K562 (cell line): ENCODE measurements at regions not wholly inside any gene's neighbourhood (a gene's known extent, or its start where the extent isn't known, plus 50 kb on each side); places are given as distances from the start of the nearest gene placed in this dataset.
A peak's percentile ranks its signal among the peaks of the same experiment; 100 is the strongest.

Experiments used
- ATAC-seq: fragments of 200-7000 bp; cut with Tn5 transposase; 3 replicates; pipeline ENCODE4 v1.9.1; 2020; ENCODE audit warnings: moderate library complexity
- BruUV-seq: library from RNA; stranded (reverse); fragments of 400-500 nt; replicated peaks from 2 replicates; lab custom pipeline; 2021; lab: Mats Ljungman, UMichigan
- CTCF ChIA-PET: fragments of 300-600 bp; formaldehyde crosslinking; extraction: SDS; loops from one replicate; lab custom pipeline; 2021; ENCODE audit warnings: low intra/inter-chr PET ratio; lab: Yijun Ruan, JAX
- POLR2A ChIA-PET: fragments of 300-600, 350-650 bp; sonication (Branson Sonifier 250); formaldehyde crosslinking; extraction: SDS; loops from one replicate; lab custom pipeline; 2021; ENCODE audit warnings: antibody characterized with exemption, inconsistent platforms; lab: Yijun Ruan, JAX
- DNase-seq, 4 experiments: peaks; one replicate each; pipeline versions ENCODE4 v3.0.0 to v3.0.0-alpha.2; 2011 to 2018; ENCODE audit warnings: low spot score in 3 of 4, mixed read lengths in 3 of 4; ENCODE audit errors: extremely low read depth in 1 of 4
- FAIRE-seq: peaks from 2 replicates; lab custom pipeline; 2011; peaks lifted over from hg19 to GRCh38; lab: Jason Lieb, UNC
- H2AFZ ChIP-seq: 2 replicates; pipeline ENCODE4 v1.6.0; 2011; ENCODE audit warnings: low read depth, low read length, control low read depth, inconsistent platforms
- H3K27ac ChIP-seq: fragments of 200-600 bp; 3 replicates; pipeline ENCODE4 v1.8.0; 2011; ENCODE audit warnings: low read depth, mild to moderate bottlenecking, control low read depth, inconsistent platforms, low read length, moderate library complexity, mixed read lengths; ENCODE audit errors: extremely low read depth
- H3K27me3 ChIP-seq, 2 experiments: fragments of 300-600 bp in 1 of 2; 2 replicates in 1 of 2; 3 replicates in 1 of 2; pipeline versions ENCODE4 v1.6.0 to v1.8.0; 2011; ENCODE audit warnings: inconsistent platforms in 2 of 2, low read length in 2 of 2, mild to moderate bottlenecking in 1 of 2, mixed read lengths in 1 of 2, moderate library complexity in 1 of 2; ENCODE audit not compliant: control insufficient read depth in 2 of 2, insufficient read depth in 2 of 2
- H3K36me3 ChIP-seq: fragments of 300-600 bp; 3 replicates; pipeline ENCODE4 v1.8.0; 2011; ENCODE audit warnings: mild to moderate bottlenecking, low read length, inconsistent platforms; ENCODE audit not compliant: control insufficient read depth, insufficient read depth
- H3K4me1 ChIP-seq, 2 experiments: fragments of 200-600 bp in 1 of 2; replicated peaks in 1 of 2; 2 replicates in 1 of 2; 3 replicates in 1 of 2; pipeline versions ENCODE4 v1.5.1 to v1.8.0; 2011; ENCODE audit warnings: inconsistent platforms in 2 of 2, low read length in 2 of 2, mild to moderate bottlenecking in 1 of 2, mixed read lengths in 1 of 2, moderate library complexity in 1 of 2; ENCODE audit not compliant: control insufficient read depth in 2 of 2, insufficient read depth in 2 of 2
- H3K4me2 ChIP-seq: 2 replicates; pipeline ENCODE4 v1.6.1; 2011; ENCODE audit warnings: low read length, control low read depth, inconsistent platforms, mixed read lengths; ENCODE audit not compliant: insufficient read depth
- H3K4me3 ChIP-seq: fragments of 200-600 bp; sonication (generic), shearing (Covaris generic); 2 replicates; pipeline ENCODE4 v1.5.1; 2016; ENCODE audit warnings: control low read depth, inconsistent platforms
- H3K79me2 ChIP-seq: fragments of 200-600 bp; 3 replicates; pipeline ENCODE4 v1.8.0; 2011; ENCODE audit warnings: low read length, inconsistent platforms; ENCODE audit not compliant: control insufficient read depth, insufficient read depth
- H3K9ac ChIP-seq, 2 experiments: 2 replicates each; pipeline versions ENCODE4 v1.6.0 to v1.6.1; 2011; ENCODE audit warnings: low read depth in 2 of 2, low read length in 2 of 2, control low read depth in 1 of 2, inconsistent platforms in 1 of 2, mild to moderate bottlenecking in 1 of 2, mixed read lengths in 1 of 2; ENCODE audit not compliant: insufficient read depth in 1 of 2
- H3K9me1 ChIP-seq: one replicate; pipeline ENCODE4 v1.6.0; 2011; ENCODE audit warnings: inconsistent platforms, mild to moderate bottlenecking, low read length, moderate library complexity; ENCODE audit not compliant: control insufficient read depth, insufficient read depth
- H3K9me3 ChIP-seq: replicated peaks from 2 replicates; pipeline ENCODE4 v1.5.1; 2011; ENCODE audit warnings: low read depth, low read length, inconsistent platforms; ENCODE audit not compliant: control insufficient read depth, insufficient read depth
- H4K20me1 ChIP-seq: replicated peaks from 2 replicates; pipeline ENCODE4 v1.6.1; 2011; ENCODE audit warnings: low read length, inconsistent platforms, mixed read lengths; ENCODE audit not compliant: control insufficient read depth, insufficient read depth
- ATF1 ChIP-seq, 2 experiments: fragments of 450-650 bp in 1 of 2; IDR thresholded peaks; 2 replicates each; pipeline ENCODE4 v1.6.1; 2016; ENCODE audit warnings: missing compliant biosample characterization in 1 of 2, missing genetic modification characterization in 1 of 2
- BRD9 ChIP-seq: fragments of 450-650 bp; IDR thresholded peaks from 2 replicates; pipeline ENCODE4 v1.6.1; 2018; ENCODE audit warnings: low read depth; ENCODE audit not compliant: partially characterized antibody
- CC2D1A ChIP-seq: fragments of 450-650 bp; IDR thresholded peaks from 2 replicates; pipeline ENCODE4 v1.6.1; 2017; ENCODE audit warnings: mild to moderate bottlenecking
- CEBPB ChIP-seq: fragments of 450-650 bp; IDR thresholded peaks from 2 replicates; pipeline ENCODE4 v1.6.1; 2016; ENCODE audit warnings: missing genetic modification characterization, missing compliant biosample characterization
- CEBPG ChIP-seq, 3 experiments: fragments of 200-800 bp in 1 of 3; sonication (Bioruptor generic) in 1 of 3; sonication (generic) in 1 of 3; formaldehyde crosslinking in 1 of 3; IDR thresholded peaks in 2 of 3; conservative IDR thresholded peaks in 1 of 3; 2 replicates each; pipeline versions ENCODE4 v1.6.1 to v1.8.0; 2016 to 2022; ENCODE audit warnings: missing compliant biosample characterization in 2 of 3, missing genetic modification characterization in 2 of 3, mild to moderate bottlenecking in 1 of 3, missing genetic modification reagents in 1 of 3
- E2F5 ChIP-seq: sonication (generic); formaldehyde crosslinking; IDR thresholded peaks from 2 replicates; pipeline ENCODE4 v1.8.0; 2022; ENCODE audit warnings: mild to moderate bottlenecking, missing genetic modification reagents
- EP400 ChIP-seq: fragments of 450-650 bp; IDR thresholded peaks from 2 replicates; pipeline ENCODE4 v1.6.1; 2017; ENCODE audit warnings: antibody characterized with exemption, mild to moderate bottlenecking, moderate library complexity
- KAT2B ChIP-seq: IDR thresholded peaks from one replicate; pipeline ENCODE4 v1.6.1; 2012; ENCODE audit warnings: low read depth, mild to moderate bottlenecking, control low read depth, inconsistent platforms, low read length, moderate library complexity
- MECOM ChIP-seq: fragments of 250-450 bp; sonication (Bioruptor Pico); IDR thresholded peaks from 2 replicates; pipeline ENCODE4 v1.8.0; 2022; ENCODE audit warnings: inconsistent platforms
- NEUROD1 ChIP-seq: fragments of 150-350 bp; IDR thresholded peaks from 2 replicates; pipeline ENCODE4 v1.6.1; 2014; ENCODE audit warnings: borderline replicate concordance, low read length, low read depth; ENCODE audit not compliant: partially characterized antibody
- NFYB ChIP-seq: IDR thresholded peaks from 2 replicates; pipeline ENCODE4 v1.6.1; 2011; ENCODE audit warnings: mild to moderate bottlenecking, moderate library complexity; ENCODE audit not compliant: insufficient read length; ENCODE audit errors: extremely low read depth
- PRMT5 ChIP-seq: sonication (generic); formaldehyde crosslinking; IDR thresholded peaks from 2 replicates; pipeline ENCODE4 v1.5.0; 2020; ENCODE audit warnings: missing genetic modification reagents
- RUNX1 ChIP-seq: sonication (generic); IDR thresholded peaks from 2 replicates; pipeline ENCODE4 v1.6.1; 2016; ENCODE audit warnings: antibody characterized with exemption, low read depth
- STAG1 ChIP-seq: sonication (generic); formaldehyde crosslinking; IDR thresholded peaks from 2 replicates; pipeline ENCODE4 v1.5.0; 2020; ENCODE audit warnings: missing genetic modification reagents, borderline replicate concordance
- TAF1 ChIP-seq: IDR thresholded peaks from 2 replicates; pipeline ENCODE4 v1.6.1; 2011; ENCODE audit warnings: mild to moderate bottlenecking, low read length, moderate library complexity; ENCODE audit not compliant: insufficient read depth, control insufficient read depth, severe bottlenecking; ENCODE audit errors: extremely low read depth
- VEZF1 ChIP-seq: fragments of 200-800 bp; sonication (Bioruptor generic); IDR thresholded peaks from 2 replicates; pipeline ENCODE4 v1.6.1; 2017; ENCODE audit warnings: missing genetic modification characterization, missing compliant biosample characterization
- ZBTB12 ChIP-seq: fragments of 250-450 bp; sonication (Bioruptor Pico); IDR thresholded peaks from 2 replicates; pipeline ENCODE4 v1.4.0; 2020
- ZNF436 ChIP-seq: fragments of 250-450, 450-650 bp; sonication (Bioruptor Pico); formaldehyde crosslinking; IDR thresholded peaks from 2 replicates; pipeline ENCODE4 v1.7.0; 2020; ENCODE audit warnings: mild to moderate bottlenecking
- WGBS: fragments of 100-300 bp; shearing (Covaris generic); methylation state at CpG from one replicate; pipeline ENCODE4 v1.1.6; 2016; ENCODE audit warnings: low coverage, mixed read lengths; ENCODE audit not compliant: insufficient coverage; ENCODE audit errors: missing lambda C conversion rate; 5-methylcytosine and 5-hydroxymethylcytosine counted together
- in situ Hi-C: fragments of 300-500 bp; cut with MboI; formaldehyde crosslinking; loops from 4 replicates; pipeline ENCODE4 v1.15.0; 2018; ENCODE audit warnings: inconsistent platforms, mixed read lengths
- intact Hi-C: fragments of 100-400 bp; cut with micrococcal nuclease; formaldehyde crosslinking; loops from 2 replicates; pipeline ENCODE4 v1.14.2; 2022

- in situ Hi-C loops (no loop called here), intact Hi-C loops (loop anchor here (5.0 kb wide), 2 partner anchors 46 to 61 kb away; no protein-coding TSS in a partner anchor)
- DNase-seq (peak; percentile 82 to 94 (median 88)), FAIRE-seq (peak; percentile 98), ATAC-seq (peak; percentile 89)
- 0% methylated on average over 6 of the region's 6 CpGs for WGBS
- Histone ChIP-seq H3K4me1 (peaks cover 48 to 55% of the 10 kb centered on the region in 2 experiments), H3K27ac (peak overlapping the region; percentile 80), H3K9me3 (no peaks in the 10 kb centered on the region), H3K9ac (peak overlapping the region; percentile 68 to 89; a peak in 3 of 4 replicates), H3K9me1 (no peaks in the 10 kb centered on the region), H2AFZ (peak overlapping the region; percentile 69), H3K4me2 (peak overlapping the region; percentile 67), H3K36me3 (no peaks in the 10 kb centered on the region), H3K79me2 (no peaks in the 10 kb centered on the region), H3K4me3 (peak overlapping the region; percentile 21), H4K20me1 (no peaks in the 10 kb centered on the region), H3K27me3 (no peaks in the 10 kb centered on the region)
- TSS peak; percentile 73 for BruUV-seq
- POLR2A ChIA-PET = interaction anchor here (2.1 kb wide), 1 partner anchor 9 kb away, joined by 5 read pairs; no protein-coding TSS in a partner anchor
- CTCF ChIA-PET = no interaction called here
- TF ChIP-seq ZBTB12 (CRISPR knock-in tag) (0 out of 2 replicates have a peak, but pooled peaks have one; percentile 10), PRMT5 (CRISPR knock-in tag) (no peak), RUNX1 (no peak), NEUROD1 (no peak), MECOM (CRISPR knock-in tag) (no peak), E2F5 (CRISPR knock-in tag) (no peak), BRD9 (peak; percentile 51), EP400 (peak; percentile 66), ZNF436 (CRISPR knock-in tag) (no peak), VEZF1 (CRISPR knock-in tag) (peak; percentile 78; the same call in 1 of the 2 replicates), CEBPB (peak; percentile 72), ATF1 (CRISPR knock-in tag; IDR thresholded peaks at IDR 0.05) (no peak), ATF1 (tag; IDR thresholded peaks at IDR 0.05) (peak; percentile 87), CC2D1A (no peak), NFYB (peak; percentile 35), STAG1 (CRISPR knock-in tag) (no peak), KAT2B (no peak), TAF1 (peak; percentile 85), CEBPG (CRISPR knock-in tag; IDR thresholded peaks at IDR 0.05) (no peak; the same call in 1 of the 2 replicates), CEBPG (tag; conservative IDR thresholded peaks at IDR 0.05 in 1 of 2, IDR thresholded peaks at IDR 0.05 in 1 of 2) (peak in 1 of 2 experiments; percentile 35; a peak in 1 of 4 replicates)
Measured at GRCh38 chr3:128548426-128549282, 55.7 kb upstream of the GATA2 start.
